ENCODE measurements at regions not wholly inside any gene's neighbourhood (a gene's known extent, or its start where the extent isn't known, plus 50 kb on each side); places are given as distances from the start of the nearest gene placed in this dataset.

DNA sequence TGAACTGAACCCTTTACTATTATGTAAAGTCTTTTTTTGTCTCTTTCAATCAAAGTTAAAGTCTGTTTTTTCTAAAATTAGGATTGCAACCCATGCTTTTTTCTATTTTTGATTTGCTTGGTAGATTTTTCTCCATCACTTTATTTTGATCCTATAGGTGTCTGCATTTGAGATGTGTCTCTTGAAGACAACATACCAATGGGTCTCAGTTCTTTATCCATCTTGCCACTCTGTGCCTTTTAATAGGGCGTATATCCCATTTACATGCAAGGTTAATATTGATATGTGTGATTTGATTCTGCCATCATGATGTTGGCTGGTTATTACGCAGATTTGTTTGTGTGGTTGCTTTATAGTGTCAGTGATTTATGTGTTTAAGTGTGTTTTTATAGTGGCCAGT is 436.0 kb upstream of the SEMA6A start:
- H3K4me3 ChIP-seq (ENCODE audit: low read depth, low read length), result no peak overlapping the region
- TF ChIP-seq CTCF (IDR thresholded peaks at IDR 0.05; ENCODE audit: low read depth, low read length), result no peak

GRCh38 chr5:116998024-116998423 is 423.4 kb upstream of the SEMA6A start:
- H3K4me3 ChIP-seq (ENCODE audit: low read depth, low read length), result no peak overlapping the region
- TF ChIP-seq CTCF (IDR thresholded peaks at IDR 0.05; ENCODE audit: low read depth, low read length), result no peak

- H3K4me3 ChIP-seq (ENCODE audit: low read depth, low read length), result no peak overlapping the region
- TF ChIP-seq CTCF (IDR thresholded peaks at IDR 0.05; ENCODE audit: low read depth, low read length), result no peak
Measured at GRCh38 chr5:116992681-116993080, 418.1 kb upstream of the SEMA6A start.

DNA sequence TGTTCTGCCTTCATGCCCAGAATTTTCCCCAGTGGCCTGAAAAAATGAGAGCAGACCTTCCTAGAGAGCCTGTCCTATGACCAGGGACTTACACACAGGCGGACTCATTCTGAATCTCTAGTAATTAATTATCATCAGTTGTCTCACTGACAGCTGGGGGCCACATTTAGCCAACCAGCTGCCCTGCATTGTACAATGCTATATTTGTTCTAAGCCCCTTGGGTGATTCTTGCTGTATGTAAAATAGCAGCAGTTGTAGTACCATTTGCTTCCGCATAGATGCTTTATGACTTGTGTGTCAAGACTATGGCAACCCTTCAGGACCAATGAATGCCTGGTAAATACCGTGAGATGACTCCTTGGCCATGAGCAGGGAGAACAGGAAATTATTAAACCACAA is 415.4 kb upstream of the SEMA6A start:
- no peak overlapping the region for H3K4me3 ChIP-seq (ENCODE audit: low read depth, low read length)
- TF ChIP-seq CTCF (IDR thresholded peaks at IDR 0.05; ENCODE audit: low read depth, low read length), result no peak

- no peak for TF ChIP-seq CTCF (IDR thresholded peaks at IDR 0.05; ENCODE audit: low read depth, low read length)
- H3K4me3 ChIP-seq (ENCODE audit: low read depth, low read length), result no peak overlapping the region
Measured at GRCh38 chr5:116982035-116982434, 407.4 kb upstream of the SEMA6A start.

- no peak overlapping the region for H3K4me3 ChIP-seq (ENCODE audit: low read depth, low read length)
- no peak for TF ChIP-seq CTCF (IDR thresholded peaks at IDR 0.05; ENCODE audit: low read depth, low read length)
Measured at GRCh38 chr5:116980581-116980980, 406.0 kb upstream of the SEMA6A start.

DNA sequence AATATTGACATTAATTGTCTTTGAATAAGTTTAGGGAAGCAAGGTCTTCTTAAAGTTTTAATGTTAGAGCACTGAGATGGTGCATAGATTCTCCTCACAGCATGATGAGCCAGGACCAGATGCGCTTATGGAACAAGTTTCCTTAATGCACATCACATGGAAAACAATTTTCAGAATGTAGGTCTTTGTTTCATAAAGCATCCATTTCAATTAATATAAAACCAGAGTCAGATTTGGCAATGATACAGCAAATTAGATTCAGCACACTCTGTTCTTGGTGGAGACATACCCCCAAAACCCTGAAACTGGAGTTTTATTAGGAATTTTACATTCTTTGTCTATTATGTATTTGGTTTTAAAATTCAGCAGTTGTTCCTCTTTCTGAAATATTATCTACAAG is 402.1 kb upstream of the SEMA6A start:
- H3K4me3 ChIP-seq (ENCODE audit: low read depth, low read length), result no peak overlapping the region
- no peak for TF ChIP-seq CTCF (IDR thresholded peaks at IDR 0.05; ENCODE audit: low read depth, low read length)

All from WI38 (cell line).